H9 (cell line): ENCODE measurements at regions not wholly inside any gene's neighbourhood (a gene's known extent, or its start where the extent isn't known, plus 50 kb on each side); places are given as distances from the start of the nearest gene placed in this dataset.

Source experiments
- DNase-seq: peaks from one replicate; pipeline ENCODE4 v3.0.0-alpha.2; 2017
- H2AFZ ChIP-seq: one replicate; pipeline ENCODE4 v1.6.1; 2013; ENCODE audit warnings: mild to moderate bottlenecking, low read length, control low read depth, moderate library complexity
- H2AK5ac ChIP-seq: 2 replicates; pipeline ENCODE4 v1.6.1; 2013; ENCODE audit warnings: low read length, control low read depth, mixed read lengths; ENCODE audit not compliant: insufficient read length
- H2BK120ac ChIP-seq: one replicate; pipeline ENCODE4 v1.6.1; 2013; ENCODE audit warnings: low read depth, mild to moderate bottlenecking, low read length, control low read depth, inconsistent platforms; ENCODE audit not compliant: poor library complexity, severe bottlenecking
- H2BK12ac ChIP-seq: 2 replicates; pipeline ENCODE4 v1.6.1; 2013; ENCODE audit warnings: low read length, control low read depth, mixed read lengths, low read depth; ENCODE audit not compliant: insufficient read length
- H2BK15ac ChIP-seq: 2 replicates; pipeline ENCODE4 v1.6.1; 2013; ENCODE audit warnings: low read depth, low read length, control low read depth
- H2BK20ac ChIP-seq: one replicate; pipeline ENCODE4 v1.6.1; 2013; ENCODE audit warnings: low read depth, mild to moderate bottlenecking, low read length, control low read depth, inconsistent platforms; ENCODE audit not compliant: poor library complexity, severe bottlenecking
- H2BK5ac ChIP-seq: 2 replicates; pipeline ENCODE4 v1.6.1; 2013; ENCODE audit warnings: low read length, control low read depth, mixed read lengths; ENCODE audit not compliant: insufficient read length
- H3K14ac ChIP-seq: 2 replicates; pipeline ENCODE4 v1.6.1; 2013; ENCODE audit warnings: low read length, control low read depth; ENCODE audit not compliant: insufficient read depth
- H3K18ac ChIP-seq: 2 replicates; pipeline ENCODE4 v1.6.1; 2013; ENCODE audit warnings: low read depth, mild to moderate bottlenecking, mixed read lengths, low read length, control low read depth; ENCODE audit not compliant: insufficient read length
- H3K23ac ChIP-seq: 2 replicates; pipeline ENCODE4 v1.6.1; 2013; ENCODE audit warnings: low read length, control low read depth, mixed read lengths, low read depth; ENCODE audit not compliant: insufficient read length
- H3K23me2 ChIP-seq: 2 replicates; pipeline ENCODE4 v1.6.1; 2013; ENCODE audit warnings: low read depth, mild to moderate bottlenecking, mixed read lengths, low read length, control low read depth; ENCODE audit not compliant: insufficient read length, poor library complexity, severe bottlenecking
- H3K27ac ChIP-seq: 2 replicates; pipeline ENCODE4 v1.5.1; 2013; ENCODE audit warnings: low read length, control low read depth, mixed read lengths, low read depth; ENCODE audit not compliant: insufficient read length
- H3K27me3 ChIP-seq: 2 replicates; pipeline ENCODE4 v1.6.1; 2013; ENCODE audit warnings: low read length, control low read depth, inconsistent platforms; ENCODE audit not compliant: insufficient read depth
- H3K4ac ChIP-seq: 2 replicates; pipeline ENCODE4 v1.6.1; 2013; ENCODE audit warnings: low read depth, mild to moderate bottlenecking, control low read depth, inconsistent platforms, low read length, moderate library complexity
- H3K4me1 ChIP-seq: 2 replicates; pipeline ENCODE4 v1.6.1; 2013; ENCODE audit warnings: low read length, control low read depth, inconsistent platforms; ENCODE audit not compliant: insufficient read depth
- H3K4me2 ChIP-seq: 2 replicates; pipeline ENCODE4 v1.6.1; 2013; ENCODE audit warnings: low read length, control low read depth, mixed read lengths; ENCODE audit not compliant: insufficient read length, insufficient read depth
- H3K56ac ChIP-seq: 2 replicates; pipeline ENCODE4 v1.6.1; 2013; ENCODE audit warnings: low read depth, mild to moderate bottlenecking, mixed read lengths, low read length, control low read depth; ENCODE audit not compliant: insufficient read length
- H3K79me1 ChIP-seq: 2 replicates; pipeline ENCODE4 v1.6.1; 2013; ENCODE audit warnings: low read depth, mild to moderate bottlenecking, moderate library complexity, low read length, control low read depth, inconsistent platforms; ENCODE audit not compliant: insufficient read depth, poor library complexity, severe bottlenecking
- H3K79me2 ChIP-seq: 2 replicates; pipeline ENCODE4 v1.6.1; 2013; ENCODE audit warnings: low read length, control low read depth, inconsistent platforms; ENCODE audit not compliant: insufficient read depth
- H3K9ac ChIP-seq: 2 replicates; pipeline ENCODE4 v1.6.1; 2013; ENCODE audit warnings: low read length, control low read depth, mixed read lengths; ENCODE audit not compliant: insufficient read length; ENCODE audit errors: extremely low read depth
- H3K9me3 ChIP-seq: one replicate; pipeline ENCODE4 v1.6.1; 2013; ENCODE audit warnings: low read depth, low read length, inconsistent platforms; ENCODE audit not compliant: control insufficient read depth
- H3T11ph ChIP-seq: one replicate; pipeline ENCODE4 v1.6.1; 2013; ENCODE audit warnings: mild to moderate bottlenecking, low read length, control low read depth, inconsistent platforms
- H4K20me1 ChIP-seq: one replicate; pipeline ENCODE4 v1.6.1; 2013; ENCODE audit not compliant: control insufficient read depth, insufficient read length, insufficient read depth
- H4K5ac ChIP-seq: 2 replicates; pipeline ENCODE4 v1.6.1; 2013; ENCODE audit warnings: low read depth, mild to moderate bottlenecking, mixed read lengths, low read length, control low read depth; ENCODE audit not compliant: insufficient read length
- H4K8ac ChIP-seq: replicated peaks from 2 replicates; pipeline ENCODE4 v1.6.1; 2013; ENCODE audit warnings: low read length, control low read depth, mixed read lengths, low read depth; ENCODE audit not compliant: insufficient read length
- H4K91ac ChIP-seq: 2 replicates; pipeline ENCODE4 v1.6.1; 2013; ENCODE audit warnings: low read depth, mild to moderate bottlenecking, moderate library complexity, mixed read lengths, low read length, control low read depth; ENCODE audit not compliant: insufficient read length
- H3K27ac Mint-ChIP-seq, 3 experiments: 2 replicates in 2 of 3; 3 replicates in 1 of 3; pipeline ENCODE4 v1.8.0; 2020 to 2021; ENCODE audit warnings: mixed read lengths in 3 of 3, mild to moderate bottlenecking in 1 of 3, moderate library complexity in 1 of 3
- H3K27me3 Mint-ChIP-seq: 2 replicates; pipeline ENCODE4 v1.8.0; 2021; ENCODE audit warnings: low read depth, mild to moderate bottlenecking, moderate library complexity, mixed read lengths
- H3K36me3 Mint-ChIP-seq, 3 experiments: 2 replicates in 2 of 3; 3 replicates in 1 of 3; pipeline ENCODE4 v1.8.0; 2020 to 2021; ENCODE audit warnings: low read depth in 3 of 3, mixed read lengths in 3 of 3; ENCODE audit not compliant: insufficient read depth in 1 of 3
- H3K4me1 Mint-ChIP-seq, 2 experiments: 2 replicates each; pipeline ENCODE4 v1.8.0; 2020; ENCODE audit warnings: mixed read lengths in 2 of 2
- H3K4me3 Mint-ChIP-seq, 2 experiments: 2 replicates in 1 of 2; 3 replicates in 1 of 2; pipeline ENCODE4 v1.8.0; 2020 to 2021; ENCODE audit warnings: mild to moderate bottlenecking in 2 of 2, mixed read lengths in 2 of 2, moderate library complexity in 1 of 2
- H3K9me3 Mint-ChIP-seq, 2 experiments: 2 replicates in 1 of 2; 3 replicates in 1 of 2; pipeline ENCODE4 v1.8.0; 2020; ENCODE audit warnings: mild to moderate bottlenecking in 2 of 2, mixed read lengths in 2 of 2, moderate library complexity in 1 of 2
- CTCF ChIP-seq: fragments of 200-600 bp; sonication (generic); conservative IDR thresholded peaks from 3 replicates; pipeline ENCODE4 v1.8.0; 2021; ENCODE audit warnings: antibody characterized with exemption, mild to moderate bottlenecking
- WGBS: extraction: QIAGEN DNeasy Blood & Tissue Kit; methylation state at CpG from one replicate; pipeline ENCODE4 v1.1.7; 2013; ENCODE audit warnings: missing lambda C conversion rate, low lambda C conversion rate, mixed read lengths; ENCODE audit not compliant: insufficient read length; ENCODE audit errors: extremely low coverage; 5-methylcytosine and 5-hydroxymethylcytosine counted together

DNA sequence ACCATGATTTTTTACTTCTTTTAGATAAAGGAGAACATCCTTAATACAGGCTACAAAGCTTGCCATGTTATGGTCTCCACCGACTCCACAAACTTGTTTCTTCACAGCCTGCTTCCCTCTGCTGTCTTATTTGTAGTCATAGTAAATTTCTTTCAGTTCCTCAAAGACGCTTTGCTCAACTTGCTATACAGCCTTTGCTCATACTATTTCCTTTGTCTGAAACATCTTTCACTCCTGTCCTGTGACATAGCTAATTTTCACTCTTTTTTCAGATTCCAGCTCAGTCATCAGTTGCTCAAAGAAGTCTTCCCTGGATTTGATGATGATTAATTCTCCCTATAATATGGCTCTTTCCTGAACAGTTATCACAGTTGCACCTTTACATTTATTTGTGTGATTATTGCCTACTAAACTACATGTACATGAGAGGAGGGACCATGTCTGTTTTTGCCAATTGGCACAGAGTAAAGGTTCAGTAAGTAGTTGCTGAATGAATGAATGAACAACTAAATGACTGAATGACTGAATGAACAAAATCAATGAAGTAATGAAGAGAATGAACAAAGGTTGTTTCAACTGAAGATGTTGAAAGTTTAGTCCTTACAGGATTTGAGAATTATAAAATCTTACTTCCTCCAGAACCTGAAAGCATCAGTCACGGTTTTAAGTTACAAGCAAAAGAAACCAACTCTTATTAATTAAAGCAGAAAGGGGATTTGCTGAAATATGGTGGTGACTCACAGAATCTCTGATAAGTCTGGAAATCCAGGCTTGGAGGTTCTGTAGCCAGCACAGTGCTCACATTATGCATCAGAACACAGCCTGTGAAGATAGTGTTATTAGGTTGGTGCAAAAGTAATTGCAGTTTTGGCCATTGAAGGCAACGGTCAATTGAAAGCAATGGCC is 186.4 kb upstream of the FAM98A start:
- no peak overlapping the region for H3K18ac ChIP-seq
- H3K27ac ChIP-seq, result no peak overlapping the region
- H4K8ac ChIP-seq, result no peak overlapping the region
- no peak overlapping the region for H3K14ac ChIP-seq
- Mint-ChIP-seq H3K9me3 (no peaks in the 10 kb centered on the region), H3K4me3 (no peak overlapping the region), H3K4me1 (no peaks in the 10 kb centered on the region; a peak in 1 of 4 replicates), H3K27ac (no peak overlapping the region), H3K27me3 (no peaks in the 10 kb centered on the region), H3K36me3 (no peaks in the 10 kb centered on the region)
- H3K79me2 ChIP-seq, result no peaks in the 10 kb centered on the region
- H2BK12ac ChIP-seq, result no peak overlapping the region
- H3T11ph ChIP-seq, result no peak overlapping the region
- no peak overlapping the region for H2BK15ac ChIP-seq
- TF ChIP-seq CTCF, result no peak
- H3K9ac ChIP-seq, result no peak overlapping the region
- no peak overlapping the region for H4K5ac ChIP-seq
- H2AFZ ChIP-seq, result no peak overlapping the region
- no peak overlapping the region for H3K4ac ChIP-seq
- no peak overlapping the region for H3K56ac ChIP-seq
- H2BK5ac ChIP-seq, result no peak overlapping the region
- no peaks in the 10 kb centered on the region for H4K20me1 ChIP-seq
- H3K4me2 ChIP-seq, result no peak overlapping the region
- no peak overlapping the region for H2BK120ac ChIP-seq
- H3K4me1 ChIP-seq, result no peaks in the 10 kb centered on the region
- H2BK20ac ChIP-seq, result no peak overlapping the region
- no peak overlapping the region for H4K91ac ChIP-seq
- no peaks in the 10 kb centered on the region for H3K27me3 ChIP-seq
- no peaks in the 10 kb centered on the region for H3K9me3 ChIP-seq
- no peak overlapping the region for H3K23ac ChIP-seq
- H3K79me1 ChIP-seq, result no peaks in the 10 kb centered on the region
- H2AK5ac ChIP-seq, result no peak overlapping the region
- H3K23me2 ChIP-seq, result no peaks in the 10 kb centered on the region
- no CpG with 5 or more reads among the region's 4 CpGs for WGBS
- DNase-seq, result no peak
